GM11168 (cell line): ENCODE measurements at regions not wholly inside any gene's neighbourhood (a gene's known extent, or its start where the extent isn't known, plus 50 kb on each side); places are given as distances from the start of the nearest gene placed in this dataset.

ENCODE experiments used
- in situ Hi-C: fragments of 300-500 bp; cut with MboI; formaldehyde crosslinking; loops from one replicate; pipeline ENCODE4 v1.12.0; 2022; ENCODE audit warnings: low sequenced_read_pairs; ENCODE audit not compliant: unreplicated experiment

- in situ Hi-C loops, result no loop called here
Observed at GRCh38 chr4:146998157-146998556, 52.5 kb upstream of the TTC29 start.

GRCh38 chr4:147003956-147004809, 58.5 kb upstream of the TTC29 start:
- in situ Hi-C loops, result no loop called here

GRCh38 chr4:147006229-147006628, 60.6 kb upstream of the TTC29 start:
- in situ Hi-C loops, result no loop called here

- in situ Hi-C loops, result loop anchor here (10.0 kb wide), 1 partner anchor 85 kb away; no protein-coding TSS in a partner anchor
Observed at GRCh38 chr4:147009875-147010274, 64.2 kb upstream of the TTC29 start.

GRCh38 chr4:147011411-147011810, 65.7 kb upstream of the TTC29 start:
- in situ Hi-C loops, result loop anchor here (10.0 kb wide), 1 partner anchor 83 kb away; no protein-coding TSS in a partner anchor

GRCh38 chr4:147012059-147012707, 66.5 kb upstream of the TTC29 start:
- in situ Hi-C loops, result loop anchor here (10.0 kb wide), 1 partner anchor 83 kb away; no protein-coding TSS in a partner anchor

- in situ Hi-C loops, result loop anchor here (10.0 kb wide), 1 partner anchor 80 kb away; no protein-coding TSS in a partner anchor
Observed at GRCh38 chr4:147014946-147015345, 69.3 kb upstream of the TTC29 start.

GRCh38 chr4:147015491-147015890, 69.8 kb upstream of the TTC29 start:
- in situ Hi-C loops, result loop anchor here (10.0 kb wide), 1 partner anchor 79 kb away; no protein-coding TSS in a partner anchor

GRCh38 chr4:147017081-147017480, 71.4 kb upstream of the TTC29 start:
- in situ Hi-C loops, result loop anchor here (10.0 kb wide), 1 partner anchor 78 kb away; no protein-coding TSS in a partner anchor

GRCh38 chr4:147019091-147019490, 73.4 kb upstream of the TTC29 start:
- in situ Hi-C loops, result loop anchor here (10.0 kb wide), 1 partner anchor 76 kb away; no protein-coding TSS in a partner anchor

GRCh38 chr4:147020456-147020855, 74.8 kb upstream of the TTC29 start:
- in situ Hi-C loops, result no loop called here

- in situ Hi-C loops, result no loop called here
Observed at GRCh38 chr4:147025042-147025441, 79.4 kb upstream of the TTC29 start.

- in situ Hi-C loops, result no loop called here
Observed at GRCh38 chr4:147029296-147029695, 83.6 kb upstream of the TTC29 start.

GRCh38 chr4:147034372-147034771, 88.7 kb upstream of the TTC29 start:
- in situ Hi-C loops, result no loop called here

- in situ Hi-C loops, result no loop called here
Observed at GRCh38 chr4:147037069-147037468, 91.4 kb upstream of the TTC29 start.

- in situ Hi-C loops, result no loop called here
Observed at GRCh38 chr4:147039976-147040575, 94.4 kb upstream of the TTC29 start.

GRCh38 chr4:147040874-147041273, 95.2 kb upstream of the TTC29 start:
- in situ Hi-C loops, result no loop called here

- in situ Hi-C loops, result no loop called here
Observed at GRCh38 chr4:147041376-147041775, 95.7 kb upstream of the TTC29 start.

- in situ Hi-C loops, result no loop called here
Observed at GRCh38 chr4:147042046-147042445, 96.4 kb upstream of the TTC29 start.

GRCh38 chr4:147044241-147044640, 98.6 kb upstream of the TTC29 start:
- in situ Hi-C loops, result no loop called here

- in situ Hi-C loops, result no loop called here
Observed at GRCh38 chr4:147049946-147050345, 104.3 kb upstream of the TTC29 start.
